ENCODE measurements at regions not wholly inside any gene's neighbourhood (a gene's known extent, or its start where the extent isn't known, plus 50 kb on each side); places are given as distances from the start of the nearest gene placed in this dataset.

DNA sequence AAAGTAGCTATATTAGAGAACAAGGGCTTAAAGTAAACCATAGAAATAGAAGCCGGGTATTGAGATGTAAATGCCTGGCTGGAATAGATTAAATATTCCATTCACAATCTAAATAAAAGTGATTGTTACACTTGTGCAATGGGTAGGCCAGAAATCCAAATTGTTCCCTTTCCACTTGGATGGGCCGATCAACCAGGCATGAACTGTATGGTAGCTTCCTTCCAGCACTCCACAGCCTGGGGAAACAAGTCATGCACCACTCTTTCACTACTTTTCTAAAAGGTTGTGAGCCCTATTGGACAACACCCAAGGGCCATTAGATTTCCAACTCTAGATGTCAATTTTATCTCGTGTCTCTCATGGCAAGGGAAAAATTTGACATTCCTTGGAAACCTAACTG is 407.3 kb upstream of the HSFY2 start:
- H3K27ac ChIP-seq, result no peak overlapping the region
- no peak overlapping the region for H3K4me3 ChIP-seq
- no peaks in the 10 kb centered on the region for H3K36me3 ChIP-seq
- DNase-seq (ENCODE audit: low read depth in 1 of 2, low spot score in 1 of 2), result no peak
- no peaks in the 10 kb centered on the region for H3K27me3 ChIP-seq
- TF ChIP-seq, protein P1, sequence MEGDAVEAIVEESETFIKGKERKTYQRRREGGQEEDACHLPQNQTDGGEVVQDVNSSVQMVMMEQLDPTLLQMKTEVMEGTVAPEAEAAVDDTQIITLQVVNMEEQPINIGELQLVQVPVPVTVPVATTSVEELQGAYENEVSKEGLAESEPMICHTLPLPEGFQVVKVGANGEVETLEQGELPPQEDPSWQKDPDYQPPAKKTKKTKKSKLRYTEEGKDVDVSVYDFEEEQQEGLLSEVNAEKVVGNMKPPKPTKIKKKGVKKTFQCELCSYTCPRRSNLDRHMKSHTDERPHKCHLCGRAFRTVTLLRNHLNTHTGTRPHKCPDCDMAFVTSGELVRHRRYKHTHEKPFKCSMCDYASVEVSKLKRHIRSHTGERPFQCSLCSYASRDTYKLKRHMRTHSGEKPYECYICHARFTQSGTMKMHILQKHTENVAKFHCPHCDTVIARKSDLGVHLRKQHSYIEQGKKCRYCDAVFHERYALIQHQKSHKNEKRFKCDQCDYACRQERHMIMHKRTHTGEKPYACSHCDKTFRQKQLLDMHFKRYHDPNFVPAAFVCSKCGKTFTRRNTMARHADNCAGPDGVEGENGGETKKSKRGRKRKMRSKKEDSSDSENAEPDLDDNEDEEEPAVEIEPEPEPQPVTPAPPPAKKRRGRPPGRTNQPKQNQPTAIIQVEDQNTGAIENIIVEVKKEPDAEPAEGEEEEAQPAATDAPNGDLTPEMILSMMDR (IDR thresholded peaks at IDR 0.05; ENCODE audit: low read depth, low read length), result no peak
- H3K4me1 ChIP-seq (ENCODE audit: low read depth), result no peaks in the 10 kb centered on the region
- H3K9me3 ChIP-seq (ENCODE audit: low read depth), result no peaks in the 10 kb centered on the region

DNA sequence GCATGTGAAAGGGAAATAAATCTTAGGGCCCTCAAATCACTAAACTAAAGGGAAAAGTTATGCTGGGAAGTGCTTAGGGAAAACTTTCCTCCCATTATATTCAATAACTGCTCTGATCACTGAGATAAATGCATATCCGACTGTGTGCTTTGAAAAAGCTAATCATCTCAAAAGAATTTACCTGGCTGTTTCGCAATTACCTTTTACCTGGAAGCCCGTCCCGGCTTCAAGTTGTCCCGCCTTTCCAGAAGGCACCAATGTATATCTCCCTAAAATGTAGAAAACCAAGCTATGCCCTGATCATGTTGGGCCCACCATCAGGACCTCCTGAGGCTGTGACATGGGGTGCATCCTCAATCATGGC is 394.6 kb upstream of the HSFY2 start:
- TF ChIP-seq, protein P1 (IDR thresholded peaks at IDR 0.05; ENCODE audit: low read depth, low read length), result no peak
- Histone ChIP-seq H3K4me1 (ENCODE audit: low read depth) (no peaks in the 10 kb centered on the region), H3K36me3 (no peaks in the 10 kb centered on the region), H3K27me3 (no peaks in the 10 kb centered on the region), H3K27ac (no peak overlapping the region), H3K4me3 (no peak overlapping the region), H3K9me3 (ENCODE audit: low read depth) (no peaks in the 10 kb centered on the region)
- DNase-seq (ENCODE audit: low read depth in 1 of 2, low spot score in 1 of 2), result no peak

DNA sequence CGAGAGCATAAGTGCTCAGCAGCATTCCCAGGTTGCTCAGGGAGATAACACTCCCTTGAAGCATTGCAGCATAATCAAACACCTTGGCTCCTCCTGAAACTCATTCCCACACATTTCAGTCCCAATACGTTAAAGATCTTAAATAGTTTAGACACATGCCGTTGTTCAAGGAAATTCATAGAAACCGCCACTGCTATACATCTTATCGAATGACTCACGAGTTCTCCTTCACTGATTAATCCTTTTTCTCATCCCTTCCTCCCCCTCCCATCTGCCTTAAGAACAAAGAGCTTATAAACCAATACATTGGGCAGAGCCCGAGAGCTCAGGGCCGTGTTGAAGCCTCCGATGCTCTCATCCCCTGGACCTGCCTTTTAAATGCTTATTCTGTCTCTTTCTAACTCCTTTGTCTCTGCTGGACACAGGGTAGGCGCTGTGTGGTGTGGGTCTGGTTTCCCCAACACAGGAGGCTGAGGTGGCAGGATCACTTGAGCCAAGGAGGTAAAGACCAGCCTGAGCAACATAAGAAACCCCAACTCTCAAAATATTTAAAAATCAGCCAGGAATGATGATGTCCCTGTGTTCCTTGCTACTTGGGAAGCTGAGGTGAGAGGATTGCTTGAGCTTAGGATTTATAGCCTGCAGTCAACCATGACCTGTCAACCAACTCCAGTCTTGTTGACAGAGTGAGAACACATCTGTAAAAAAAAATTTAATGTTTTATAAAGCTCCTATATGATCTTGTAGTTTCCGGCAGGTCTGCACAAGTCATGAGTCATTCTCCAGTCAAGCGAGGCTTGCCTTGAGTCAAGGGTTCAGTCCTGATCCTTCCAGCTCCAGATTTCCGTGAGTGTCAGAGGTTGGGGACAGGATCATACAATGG is 394.0 kb upstream of the HSFY2 start:
- no peaks in the 10 kb centered on the region for H3K27me3 ChIP-seq
- no peaks in the 10 kb centered on the region for H3K36me3 ChIP-seq
- DNase-seq (ENCODE audit: low read depth in 1 of 2, low spot score in 1 of 2), result no peak
- TF ChIP-seq, protein P1 (IDR thresholded peaks at IDR 0.05; ENCODE audit: low read depth, low read length), result no peak
- H3K27ac ChIP-seq, result no peak overlapping the region
- H3K4me1 ChIP-seq (ENCODE audit: low read depth), result no peaks in the 10 kb centered on the region
- no peak overlapping the region for H3K4me3 ChIP-seq
- H3K9me3 ChIP-seq (ENCODE audit: low read depth), result no peaks in the 10 kb centered on the region

DNA sequence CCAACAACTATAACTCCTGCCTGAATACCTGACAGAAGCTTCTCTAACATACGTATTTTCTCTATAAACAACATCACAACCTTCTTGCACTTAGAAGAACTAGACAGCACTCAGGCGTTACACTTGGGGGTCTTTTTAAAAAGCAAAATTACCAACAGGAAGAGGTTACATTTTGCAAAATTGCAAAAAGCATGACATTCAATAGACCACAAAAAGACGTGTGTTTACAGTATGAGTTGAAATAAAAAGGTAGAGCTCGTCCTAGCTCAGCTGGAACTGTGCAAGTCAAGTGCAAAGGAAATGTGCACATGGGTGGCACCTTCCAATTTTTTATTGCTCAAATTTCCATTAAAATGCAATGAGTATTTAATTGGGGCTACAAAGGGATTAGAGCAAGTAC is 375.2 kb upstream of the HSFY2 start:
- H3K36me3 ChIP-seq, result no peaks in the 10 kb centered on the region
- TF ChIP-seq, protein P1 (IDR thresholded peaks at IDR 0.05; ENCODE audit: low read depth, low read length), result no peak
- no peaks in the 10 kb centered on the region for H3K27me3 ChIP-seq
- H3K4me1 ChIP-seq (ENCODE audit: low read depth), result no peaks in the 10 kb centered on the region
- no peak for DNase-seq (ENCODE audit: low read depth in 1 of 2, low spot score in 1 of 2)
- no peak overlapping the region for H3K27ac ChIP-seq
- no peaks in the 10 kb centered on the region for H3K9me3 ChIP-seq (ENCODE audit: low read depth)
- H3K4me3 ChIP-seq, result no peak overlapping the region

DNA sequence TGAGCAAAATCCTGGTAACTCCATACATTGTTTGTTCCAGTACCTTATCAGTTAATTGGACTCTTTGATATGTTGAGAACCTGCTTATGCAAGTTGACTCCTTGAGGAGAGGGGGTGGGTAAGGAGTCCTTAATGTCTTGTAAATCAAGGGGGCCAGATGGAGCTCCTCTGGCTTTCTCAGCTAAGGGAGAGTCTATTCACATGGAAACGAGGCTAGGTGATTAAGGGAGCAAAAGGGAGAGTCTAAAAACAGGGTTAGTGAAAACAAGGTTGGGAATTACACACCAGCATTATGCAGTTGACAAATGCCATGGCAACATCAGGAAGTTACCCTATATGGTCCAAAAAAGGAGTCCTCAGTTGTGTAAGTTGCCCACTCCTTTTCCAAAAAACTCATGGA is 372.8 kb upstream of the HSFY2 start:
- Histone ChIP-seq H3K27me3 (no peaks in the 10 kb centered on the region), H3K4me3 (no peak overlapping the region), H3K27ac (no peak overlapping the region), H3K36me3 (no peaks in the 10 kb centered on the region), H3K9me3 (ENCODE audit: low read depth) (no peaks in the 10 kb centered on the region), H3K4me1 (ENCODE audit: low read depth) (no peaks in the 10 kb centered on the region)
- TF ChIP-seq, protein P1 (IDR thresholded peaks at IDR 0.05; ENCODE audit: low read depth, low read length), result no peak
- DNase-seq (ENCODE audit: low read depth in 1 of 2, low spot score in 1 of 2), result no peak
